ENCODE measurements at regions not wholly inside any gene's neighbourhood (a gene's known extent, or its start where the extent isn't known, plus 50 kb on each side); places are given as distances from the start of the nearest gene placed in this dataset.

- DNase-seq (ENCODE audit: low read depth, low spot score) (no peak), ATAC-seq (no peak)
- no peak overlapping the region for H3K9ac ChIP-seq (ENCODE audit: low read length)
- H3K36me3 ChIP-seq (ENCODE audit: control insufficient read depth in 1 of 2, insufficient read depth in 2 of 2, low read length in 2 of 2): no peaks in the 10 kb centered on the region
- CTCF ChIA-PET: no interaction called here
- RAD21 ChIA-PET (ENCODE audit: low non-redundant PET in 1 of 2, low total read pairs in 2 of 2, uncharacterized antibody in 2 of 2, unreplicated experiment in 2 of 2): no interaction called here
- no TSS peak for BruUV-seq (replicated peaks)
- intact Hi-C loops (cut with micrococcal nuclease): no loop called here
- TF ChIP-seq SRF (IDR thresholded peaks at IDR 0.05; ENCODE audit: low read depth) (no peak), ZBTB33 (IDR thresholded peaks at IDR 0.05; ENCODE audit: extremely low read depth, insufficient replicate concordance, low read length) (no peak), YY1 (IDR thresholded peaks at IDR 0.05; ENCODE audit: extremely low read depth, insufficient replicate concordance, low read depth, low read length) (no peak), SP1 (IDR thresholded peaks at IDR 0.05; ENCODE audit: low read depth) (no peak)
- no peaks in the 10 kb centered on the region for H4K20me1 ChIP-seq (ENCODE audit: insufficient read depth)
- H3K27ac ChIP-seq (ENCODE audit: low read depth, low read length): no peak overlapping the region
- H3K27me3 ChIP-seq (ENCODE audit: insufficient read depth, low read length): no peaks in the 10 kb centered on the region
- POLR2A ChIA-PET: no interaction called here
- no peak overlapping the region for H3K4me2 ChIP-seq (ENCODE audit: low read length)
- no peaks in the 10 kb centered on the region for H3K79me2 ChIP-seq (ENCODE audit: insufficient read depth, low read length)
- peaks cover 10 to 25% of the 10 kb centered on the region in 2 experiments; a peak in 2 of 4 replicates for H3K9me3 ChIP-seq (ENCODE audit: control insufficient read depth in 1 of 2, insufficient read depth in 1 of 2, low read depth in 1 of 2, low read length in 2 of 2)
- no peaks in the 10 kb centered on the region for H3K9me2 ChIP-seq (ENCODE audit: insufficient read depth)
- no peak overlapping the region for H2AFZ ChIP-seq (ENCODE audit: low read depth, low read length, poor library complexity, severe bottlenecking)
- H3K4me1 ChIP-seq (ENCODE audit: control insufficient read depth in 1 of 2, insufficient read depth in 2 of 2, low read length in 2 of 2): no peaks in the 10 kb centered on the region
- no peak overlapping the region for H3K4me3 ChIP-seq (replicated peaks in 1 of 2; ENCODE audit: low read depth in 1 of 2, low read length in 2 of 2)
Measured at GRCh38 chr21:18478513-18478912, 74.9 kb upstream of the TMPRSS15 start.

GRCh38 chr21:18488252-18488651 lies 84.7 kb upstream of the TMPRSS15 start:
- Histone ChIP-seq H3K4me3 (replicated peaks in 1 of 2; ENCODE audit: low read depth in 1 of 2, low read length in 2 of 2) (no peak overlapping the region), H3K4me1 (ENCODE audit: control insufficient read depth in 1 of 2, insufficient read depth in 2 of 2, low read length in 2 of 2) (no peaks in the 10 kb centered on the region), H3K27me3 (ENCODE audit: insufficient read depth, low read length) (no peaks in the 10 kb centered on the region), H3K9me3 (ENCODE audit: control insufficient read depth in 1 of 2, insufficient read depth in 1 of 2, low read depth in 1 of 2, low read length in 2 of 2) (peaks cover 9 to 31% of the 10 kb centered on the region in 2 experiments; a peak in 3 of 4 replicates), H2AFZ (ENCODE audit: low read depth, low read length, poor library complexity, severe bottlenecking) (no peak overlapping the region), H3K36me3 (ENCODE audit: control insufficient read depth in 1 of 2, insufficient read depth in 2 of 2, low read length in 2 of 2) (no peaks in the 10 kb centered on the region), H3K79me2 (ENCODE audit: insufficient read depth, low read length) (no peaks in the 10 kb centered on the region), H3K27ac (ENCODE audit: low read depth, low read length) (no peak overlapping the region), H3K9me2 (ENCODE audit: insufficient read depth) (no peaks in the 10 kb centered on the region), H3K9ac (ENCODE audit: low read length) (no peak overlapping the region), H4K20me1 (ENCODE audit: insufficient read depth) (no peaks in the 10 kb centered on the region), H3K4me2 (ENCODE audit: low read length) (no peak overlapping the region)
- BruUV-seq (replicated peaks): no TSS peak
- intact Hi-C loops (cut with micrococcal nuclease): no loop called here
- CTCF ChIA-PET: no interaction called here
- DNase-seq (ENCODE audit: low read depth, low spot score) (no peak), ATAC-seq (no peak)
- POLR2A ChIA-PET: no interaction called here
- TF ChIP-seq SRF (IDR thresholded peaks at IDR 0.05; ENCODE audit: low read depth): no peak
- no peak for TF ChIP-seq SIN3A (IDR thresholded peaks at IDR 0.05; ENCODE audit: low read depth)
- TF ChIP-seq JUND (IDR thresholded peaks at IDR 0.05): no peak
- no peak for TF ChIP-seq ELF1 (IDR thresholded peaks at IDR 0.05; ENCODE audit: borderline replicate concordance, low read depth)
- no peak for TF ChIP-seq ZBTB33 (IDR thresholded peaks at IDR 0.05; ENCODE audit: extremely low read depth, insufficient replicate concordance, low read length)
- no peak for TF ChIP-seq POLR2A (IDR thresholded peaks at IDR 0.05; ENCODE audit: borderline replicate concordance, extremely low read depth, insufficient read depth, insufficient read length)
- TF ChIP-seq ZNF274 (IDR thresholded peaks at IDR 0.05; ENCODE audit: low read depth, low read length): no peak
- TF ChIP-seq EZH2phosphoT487 (IDR thresholded peaks at IDR 0.05; ENCODE audit: borderline replicate concordance): no peak
- no peak for TF ChIP-seq CBX3 (IDR thresholded peaks at IDR 0.05; ENCODE audit: low read depth)
- RAD21 ChIA-PET (ENCODE audit: low non-redundant PET in 1 of 2, low total read pairs in 2 of 2, uncharacterized antibody in 2 of 2, unreplicated experiment in 2 of 2): no interaction called here

Measured in HCT116 (cell line).